ENCODE measurements at regions not wholly inside any gene's neighbourhood (a gene's known extent, or its start where the extent isn't known, plus 50 kb on each side); places are given as distances from the start of the nearest gene placed in this dataset.

GRCh38 chr20:11000416-11000815 lies 326.6 kb upstream of the JAG1 start:
- no peaks in the 10 kb centered on the region for H3K79me2 ChIP-seq (replicated peaks; ENCODE audit: insufficient read depth, low read length)
- H2AFZ ChIP-seq (ENCODE audit: low read depth, low read length): no peak overlapping the region

GRCh38 chr20:11001302-11001701 lies 327.5 kb upstream of the JAG1 start:
- Histone ChIP-seq H3F3A (ENCODE audit: insufficient read depth, low read length, poor library complexity, severe bottlenecking) (no peaks in the 10 kb centered on the region), H3K9ac (ENCODE audit: low read length) (no peak overlapping the region), H4K20me1 (ENCODE audit: insufficient read depth) (no peaks in the 10 kb centered on the region), H3K27ac (ENCODE audit: low read length) (no peak overlapping the region), H3K4me3 (ENCODE audit: low read length) (no peak overlapping the region), H3K27me3 (ENCODE audit: insufficient read depth, low read depth, low read length) (no peaks in the 10 kb centered on the region), H3K79me2 (replicated peaks; ENCODE audit: insufficient read depth, low read length) (no peaks in the 10 kb centered on the region), H3K4me2 (ENCODE audit: low read length) (no peak overlapping the region), H3K9me3 (ENCODE audit: low read length) (peaks cover 1% of the 10 kb centered on the region), H3K9me2 (ENCODE audit: insufficient read depth, low read length) (no peaks in the 10 kb centered on the region), H2AFZ (ENCODE audit: low read depth, low read length) (no peak overlapping the region), H3K36me3 (ENCODE audit: insufficient read depth, low read length) (no peaks in the 10 kb centered on the region)
- TF ChIP-seq SMC3 (conservative IDR thresholded peaks at IDR 0.05; ENCODE audit: poor library complexity): no peak
- no peak for TF ChIP-seq TAF1 (IDR thresholded peaks at IDR 0.05; ENCODE audit: low read depth)
- no peak for TF ChIP-seq CTCF (IDR thresholded peaks at IDR 0.05; ENCODE audit: poor library complexity, severe bottlenecking)
- TF ChIP-seq REST (IDR thresholded peaks at IDR 0.05; ENCODE audit: borderline replicate concordance): no peak
- no peak for TF ChIP-seq EP300 (conservative IDR thresholded peaks at IDR 0.05; ENCODE audit: poor library complexity, severe bottlenecking)
- TF ChIP-seq EZH2 (IDR thresholded peaks at IDR 0.05; ENCODE audit: borderline replicate concordance, insufficient read depth, low read length, poor library complexity, severe bottlenecking): no peak
- TF ChIP-seq MXI1 (conservative IDR thresholded peaks at IDR 0.05; ENCODE audit: poor library complexity, severe bottlenecking): no peak

More at GRCh38 chr20:11000416-11000815, 326.6 kb upstream of the JAG1 start:
- Histone ChIP-seq H3K4me2 (ENCODE audit: low read length) (no peak overlapping the region), H3F3A (ENCODE audit: insufficient read depth, low read length, poor library complexity, severe bottlenecking) (no peaks in the 10 kb centered on the region), H3K27ac (ENCODE audit: low read length) (no peak overlapping the region), H3K9me3 (ENCODE audit: low read length) (no peaks in the 10 kb centered on the region), H3K4me3 (ENCODE audit: low read length) (no peak overlapping the region), H3K9me2 (ENCODE audit: insufficient read depth, low read length) (no peaks in the 10 kb centered on the region), H4K20me1 (ENCODE audit: insufficient read depth) (no peaks in the 10 kb centered on the region), H3K27me3 (ENCODE audit: insufficient read depth, low read depth, low read length) (no peaks in the 10 kb centered on the region), H3K36me3 (ENCODE audit: insufficient read depth, low read length) (no peaks in the 10 kb centered on the region), H3K9ac (ENCODE audit: low read length) (no peak overlapping the region)
- TF ChIP-seq TAF1 (IDR thresholded peaks at IDR 0.05; ENCODE audit: low read depth) (no peak), POLR2AphosphoS5 (IDR thresholded peaks at IDR 0.05) (no peak), EP300 (conservative IDR thresholded peaks at IDR 0.05; ENCODE audit: poor library complexity, severe bottlenecking) (no peak), RAD21 (conservative IDR thresholded peaks at IDR 0.05) (no peak), MXI1 (conservative IDR thresholded peaks at IDR 0.05; ENCODE audit: poor library complexity, severe bottlenecking) (no peak), CTCF (IDR thresholded peaks at IDR 0.05; ENCODE audit: poor library complexity, severe bottlenecking) (no peak), SMC3 (conservative IDR thresholded peaks at IDR 0.05; ENCODE audit: poor library complexity) (no peak), REST (IDR thresholded peaks at IDR 0.05; ENCODE audit: borderline replicate concordance) (no peak)

Data from neural cell (in vitro differentiated cells).